Stomach (tissue), 4 donors: ENCODE measurements at regions not wholly inside any gene's neighbourhood (a gene's known extent, or its start where the extent isn't known, plus 50 kb on each side); places are given as distances from the start of the nearest gene placed in this dataset.

Source experiments
- CTCF ChIP-seq, 7 experiments: fragments of 450-650 bp in 4 of 7; fragments of 200-600 bp in 3 of 7; sonication (generic) in 3 of 7; IDR thresholded peaks; one replicate each; pipeline ENCODE4 v1.5.1; 2016 to 2019; ENCODE audit warnings: antibody characterized with exemption in 7 of 7, control low read depth in 2 of 7, mild to moderate bottlenecking in 1 of 7
- POLR2A ChIP-seq, 4 donors: fragments of 450-650 bp; IDR thresholded peaks; one replicate each; pipeline ENCODE4 v1.6.1; 2016; ENCODE audit warnings: antibody characterized with exemption in 4 of 4, control low read depth in 2 of 4, mild to moderate bottlenecking in 1 of 4, moderate library complexity in 1 of 4
- POLR2AphosphoS5 ChIP-seq, 3 donors: sonication (generic); formaldehyde crosslinking; IDR thresholded peaks; one replicate each; pipeline ENCODE4 v1.6.1; 2016; ENCODE audit warnings: antibody characterized with exemption in 3 of 3

- TF ChIP-seq CTCF (IDR thresholded peaks at IDR 0.05) (no peak), POLR2AphosphoS5 (IDR thresholded peaks at IDR 0.05) (no peak), POLR2A (IDR thresholded peaks at IDR 0.05) (no peak)
Measured at GRCh38 chr21:35178098-35178497, 129.0 kb upstream of the RUNX1 start.
